ENCODE measurements at regions not wholly inside any gene's neighbourhood (a gene's known extent, or its start where the extent isn't known, plus 50 kb on each side); places are given as distances from the start of the nearest gene placed in this dataset.
A peak's percentile ranks its signal among the peaks of the same experiment; 100 is the strongest.

DNA sequence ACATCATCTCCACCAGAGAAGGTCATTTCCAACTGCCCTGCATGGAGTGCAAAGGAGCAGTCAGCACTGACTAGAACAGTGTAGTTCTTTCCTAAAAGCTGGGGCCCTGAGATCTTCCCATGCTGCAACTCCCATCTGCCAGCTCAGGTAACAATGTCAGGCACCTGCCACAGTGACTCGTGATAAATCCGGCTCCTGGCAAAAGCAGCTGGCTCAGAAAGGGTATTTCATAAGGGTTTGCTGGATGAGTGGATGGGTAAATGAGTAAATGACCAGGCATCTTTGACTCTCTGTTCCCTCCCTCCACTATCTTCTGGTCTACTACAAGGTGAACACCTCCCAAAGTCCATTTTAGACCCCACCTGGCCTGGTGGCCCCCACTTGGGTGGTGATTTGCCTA is 403.6 kb downstream of the NXPE2 start:
- Histone ChIP-seq H3K36me3 (no peaks in the 10 kb centered on the region), H3K27me3 (peaks cover 0 to 22% (median 0%) of the 10 kb centered on the region in 7 donors), H3K27ac (no peak overlapping the region), H3K4me3 (no peak overlapping the region), H3K4me1 (peaks cover 0 to 5% (median 0%) of the 10 kb centered on the region in 9 donors), H3K9me3 (no peaks in the 10 kb centered on the region)
- no peak for DNase-seq
- WGBS, 2 donors: 80 to 87% methylated on average over 2 of the region's 2 CpGs
- TF ChIP-seq CTCF (IDR thresholded peaks at IDR 0.05): no peak
- ATAC-seq: no peak
- intact Hi-C loops (cut with DNase I): no loop called here

DNA sequence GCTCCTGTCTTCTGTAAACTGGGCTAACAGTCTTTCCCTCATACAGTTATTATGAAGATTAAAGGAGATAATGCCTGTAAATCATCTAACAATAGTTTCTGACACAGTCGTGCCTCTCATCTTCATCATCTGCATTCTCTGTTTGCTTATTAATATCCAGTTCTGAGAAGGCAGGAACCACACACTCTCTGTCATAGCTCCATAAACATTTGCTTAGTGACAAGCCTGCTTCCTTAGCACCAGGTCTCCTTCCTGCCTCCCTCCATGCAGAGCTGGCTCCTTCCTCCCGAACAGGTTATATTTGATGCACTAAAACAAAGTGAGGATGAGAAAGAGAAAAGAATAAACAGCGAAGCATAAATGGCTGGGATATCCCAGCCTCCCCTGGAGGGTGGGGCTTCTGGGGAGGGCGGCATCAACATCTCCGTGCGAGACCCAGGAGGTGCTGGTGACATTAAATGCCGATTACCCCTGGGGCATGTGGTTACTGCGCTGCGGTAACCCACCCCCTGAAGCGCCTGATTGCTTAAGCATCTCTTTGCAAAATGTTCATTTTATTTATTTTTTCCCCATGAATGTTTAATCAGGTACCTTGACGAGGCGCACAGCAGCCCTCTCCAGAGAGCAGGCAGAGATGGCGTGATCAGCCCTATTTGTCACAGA is 404.9 kb downstream of the NXPE2 start:
- H3K27ac ChIP-seq: no peak overlapping the region
- 70 to 79% methylated on average over 13 of the region's 13 CpGs for WGBS, 2 donors
- TF ChIP-seq CTCF (IDR thresholded peaks at IDR 0.05): no peak
- peaks cover 0 to 21% (median 0%) of the 10 kb centered on the region in 7 donors for H3K27me3 ChIP-seq
- DNase-seq (no peak), ATAC-seq (no peak)
- intact Hi-C loops (cut with DNase I): no loop called here
- no peak overlapping the region for H3K4me3 ChIP-seq
- H3K9me3 ChIP-seq: no peaks in the 10 kb centered on the region
- H3K36me3 ChIP-seq: no peaks in the 10 kb centered on the region
- H3K4me1 ChIP-seq: peaks cover 0 to 5% (median 0%) of the 10 kb centered on the region in 9 donors

DNA sequence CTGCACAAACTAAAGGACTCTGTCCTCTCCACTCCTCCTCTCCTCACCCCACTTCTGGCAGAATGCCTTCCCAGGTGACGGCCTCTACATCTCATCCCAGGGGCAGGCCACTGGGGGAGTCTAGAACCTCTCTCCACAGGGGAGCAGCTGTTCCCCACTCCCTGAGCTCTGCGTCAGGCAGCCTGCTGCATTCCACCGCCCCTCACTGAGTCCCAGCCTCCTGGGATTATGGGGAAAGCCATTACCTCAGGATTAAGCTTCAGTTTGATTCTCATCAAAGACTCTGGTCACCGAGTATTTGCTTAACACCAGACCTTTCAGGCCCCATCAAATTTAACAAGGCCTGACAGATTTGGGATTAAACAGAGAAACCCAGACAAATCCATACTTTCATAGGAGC is 405.9 kb downstream of the NXPE2 start:
- ATAC-seq (no peak), DNase-seq (no peak)
- H3K4me3 ChIP-seq: no peak overlapping the region
- no peaks in the 10 kb centered on the region for H3K9me3 ChIP-seq
- no peak for TF ChIP-seq CTCF (IDR thresholded peaks at IDR 0.05)
- H3K36me3 ChIP-seq: no peaks in the 10 kb centered on the region
- H3K27me3 ChIP-seq: peaks cover 0 to 13% (median 0%) of the 10 kb centered on the region in 7 donors
- peaks cover 0 to 5% (median 0%) of the 10 kb centered on the region in 9 donors for H3K4me1 ChIP-seq
- WGBS, 2 donors: 69 to 78% methylated on average over 4 of the region's 4 CpGs
- intact Hi-C loops (cut with DNase I): no loop called here
- H3K27ac ChIP-seq: no peak overlapping the region

GRCh38 chr11:115085461-115086210 is 407.3 kb downstream of the NXPE2 start:
- peaks cover 0 to 13% (median 0%) of the 10 kb centered on the region in 7 donors for H3K27me3 ChIP-seq
- peaks cover 0 to 5% (median 0%) of the 10 kb centered on the region in 9 donors for H3K4me1 ChIP-seq
- TF ChIP-seq CTCF (IDR thresholded peaks at IDR 0.05): no peak
- no peaks in the 10 kb centered on the region for H3K36me3 ChIP-seq
- ATAC-seq (peak in 3 of 8 donors; percentile 55 to 83 (median 70)), DNase-seq (peak in 1 of 2 donors; percentile 17)
- WGBS, 2 donors: 40 to 42% methylated on average over 5 of the region's 5 CpGs
- H3K9me3 ChIP-seq: no peaks in the 10 kb centered on the region
- H3K27ac ChIP-seq: no peak overlapping the region
- H3K4me3 ChIP-seq: no peak overlapping the region
- intact Hi-C loops (cut with DNase I): no loop called here

Data from heart right ventricle (tissue), 16 donors.